ENCODE measurements at regions not wholly inside any gene's neighbourhood (a gene's known extent, or its start where the extent isn't known, plus 50 kb on each side); places are given as distances from the start of the nearest gene placed in this dataset.

DNA sequence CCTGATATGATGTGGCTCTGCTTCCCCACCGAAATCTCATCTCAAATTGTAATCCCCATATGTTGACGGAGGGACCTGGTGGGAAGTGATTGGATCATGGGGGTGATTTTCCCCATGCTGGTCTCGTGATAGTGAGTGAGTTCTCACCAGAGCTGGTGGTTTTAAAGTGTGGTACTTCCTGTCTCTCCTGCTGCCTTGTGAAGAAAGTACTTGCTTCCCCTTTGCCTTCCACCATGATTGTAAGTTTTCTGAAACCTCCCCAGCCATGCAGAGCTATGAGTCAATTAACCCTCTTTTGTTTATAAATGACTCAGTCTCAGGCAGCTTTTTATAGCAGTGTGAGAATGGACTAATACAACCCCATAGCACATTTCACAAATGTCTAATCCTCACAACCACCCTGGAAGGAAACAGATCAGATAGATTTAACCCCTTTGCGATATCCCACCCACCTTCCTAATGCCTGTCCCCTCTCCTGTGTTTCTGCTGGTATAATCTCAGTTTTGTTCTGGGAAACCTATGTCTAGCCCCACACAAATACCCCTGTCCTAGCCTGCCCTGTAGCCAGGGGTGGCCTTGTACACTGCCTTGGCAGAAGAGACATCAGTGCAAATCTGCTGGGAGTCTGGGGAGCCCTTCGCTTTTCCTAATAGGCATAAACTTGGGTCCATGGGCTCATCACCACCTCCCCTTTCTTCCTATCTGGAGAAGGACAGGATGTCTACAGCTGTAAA, 157.0 kb upstream of the RAI14 start:
- H3K4me1 ChIP-seq (ENCODE audit: insufficient read depth, low read length, severe bottlenecking), result no peaks in the 10 kb centered on the region
- no peak overlapping the region for H3K27ac ChIP-seq (ENCODE audit: low read depth, low read length, poor library complexity, severe bottlenecking)

GRCh38 chr5:34500236-34500847, 155.8 kb upstream of the RAI14 start:
- Histone ChIP-seq H3K79me2 (ENCODE audit: insufficient read depth, low read length) (no peaks in the 10 kb centered on the region), H3K4me3 (ENCODE audit: low read depth, low read length, poor library complexity, severe bottlenecking) (no peak overlapping the region), H4K20me1 (ENCODE audit: insufficient read depth, low read length) (no peaks in the 10 kb centered on the region), H3K9ac (ENCODE audit: low read length) (no peak overlapping the region), H3K36me3 (ENCODE audit: insufficient read depth, low read length) (no peaks in the 10 kb centered on the region), H3K4me1 (ENCODE audit: insufficient read depth, low read length, severe bottlenecking) (no peaks in the 10 kb centered on the region), H3K9me3 (ENCODE audit: low read length) (no peaks in the 10 kb centered on the region), H2AFZ (ENCODE audit: low read length) (no peak overlapping the region), H3K9me2 (ENCODE audit: low read depth, low read length) (no peaks in the 10 kb centered on the region), H3F3A (ENCODE audit: insufficient read depth, low read length) (no peaks in the 10 kb centered on the region), H3K27ac (ENCODE audit: low read depth, low read length, poor library complexity, severe bottlenecking) (no peak overlapping the region), H3K27me3 (ENCODE audit: insufficient read depth, low read length) (no peaks in the 10 kb centered on the region; the same call in 1 of the 2 replicates), H3K4me2 (ENCODE audit: low read length) (no peak overlapping the region)
- TF ChIP-seq CTCF (IDR thresholded peaks at IDR 0.05; ENCODE audit: low read length), result no peak
- TF ChIP-seq EZH2 (IDR thresholded peaks at IDR 0.05; ENCODE audit: borderline replicate concordance, low read length), result no peak

More for the DNA sequence above, 157.0 kb upstream of the RAI14 start:
- Histone ChIP-seq H4K20me1 (ENCODE audit: insufficient read depth, low read length) (no peaks in the 10 kb centered on the region), H3K9ac (ENCODE audit: low read length) (no peak overlapping the region), H3K9me2 (ENCODE audit: low read depth, low read length) (no peaks in the 10 kb centered on the region), H3K79me2 (ENCODE audit: insufficient read depth, low read length) (no peaks in the 10 kb centered on the region), H2AFZ (ENCODE audit: low read length) (no peak overlapping the region), H3K4me2 (ENCODE audit: low read length) (no peak overlapping the region), H3F3A (ENCODE audit: insufficient read depth, low read length) (no peaks in the 10 kb centered on the region), H3K4me3 (ENCODE audit: low read depth, low read length, poor library complexity, severe bottlenecking) (no peak overlapping the region), H3K36me3 (ENCODE audit: insufficient read depth, low read length) (no peaks in the 10 kb centered on the region), H3K9me3 (ENCODE audit: low read length) (no peaks in the 10 kb centered on the region), H3K27me3 (ENCODE audit: insufficient read depth, low read length) (no peaks in the 10 kb centered on the region; the same call in 1 of the 2 replicates)
- no peak for TF ChIP-seq EZH2 (IDR thresholded peaks at IDR 0.05; ENCODE audit: borderline replicate concordance, low read length)
- TF ChIP-seq CTCF (IDR thresholded peaks at IDR 0.05; ENCODE audit: low read length), result no peak

DNA sequence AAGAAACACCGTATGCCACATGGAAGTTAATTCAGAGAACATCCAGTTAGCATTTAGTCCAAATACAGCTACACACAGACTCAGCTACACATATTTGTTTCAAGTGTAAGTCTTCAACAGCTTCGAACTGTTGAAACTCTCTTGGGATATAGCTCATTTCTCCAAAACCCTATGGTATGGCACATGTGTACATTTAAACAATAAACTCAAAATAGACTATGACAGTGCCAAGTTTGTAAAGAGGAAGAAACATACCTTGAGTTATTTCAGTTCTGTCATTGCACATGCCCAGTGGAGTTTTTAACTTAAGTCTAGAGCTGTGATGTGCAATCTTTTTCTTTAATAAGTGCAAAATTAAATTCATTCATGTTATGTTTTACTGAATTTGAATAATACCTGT, 155.1 kb upstream of the RAI14 start:
- TF ChIP-seq EZH2 (IDR thresholded peaks at IDR 0.05; ENCODE audit: borderline replicate concordance, low read length), result no peak
- TF ChIP-seq CTCF (IDR thresholded peaks at IDR 0.05; ENCODE audit: low read length), result no peak
- no peaks in the 10 kb centered on the region for H3F3A ChIP-seq (ENCODE audit: insufficient read depth, low read length)
- no peaks in the 10 kb centered on the region for H3K9me2 ChIP-seq (ENCODE audit: low read depth, low read length)
- H3K9me3 ChIP-seq (ENCODE audit: low read length), result no peaks in the 10 kb centered on the region
- H3K4me3 ChIP-seq (ENCODE audit: low read depth, low read length, poor library complexity, severe bottlenecking), result no peak overlapping the region
- H3K9ac ChIP-seq (ENCODE audit: low read length), result no peak overlapping the region
- no peaks in the 10 kb centered on the region for H3K79me2 ChIP-seq (ENCODE audit: insufficient read depth, low read length)
- H4K20me1 ChIP-seq (ENCODE audit: insufficient read depth, low read length), result no peaks in the 10 kb centered on the region
- no peak overlapping the region for H2AFZ ChIP-seq (ENCODE audit: low read length)
- H3K36me3 ChIP-seq (ENCODE audit: insufficient read depth, low read length), result no peaks in the 10 kb centered on the region
- no peaks in the 10 kb centered on the region for H3K27me3 ChIP-seq (ENCODE audit: insufficient read depth, low read length)
- H3K27ac ChIP-seq (ENCODE audit: low read depth, low read length, poor library complexity, severe bottlenecking), result no peak overlapping the region
- H3K4me2 ChIP-seq (ENCODE audit: low read length), result no peak overlapping the region
- H3K4me1 ChIP-seq (ENCODE audit: insufficient read depth, low read length, severe bottlenecking), result no peaks in the 10 kb centered on the region

Data from OCI-LY1 (cell line).